Hepatocyte (in vitro differentiated cells): ENCODE measurements at regions not wholly inside any gene's neighbourhood (a gene's known extent, or its start where the extent isn't known, plus 50 kb on each side); places are given as distances from the start of the nearest gene placed in this dataset.

Experiments used
- DNase-seq: peaks from one replicate; pipeline ENCODE4 v3.0.0-alpha.2; 2016; ENCODE audit warnings: low spot score
- H2AFZ ChIP-seq: fragments of 200-600 bp; sonication (generic); 2 replicates; pipeline ENCODE4 v1.6.0; 2016; ENCODE audit warnings: antibody characterized with exemption, mild to moderate bottlenecking
- H3K27ac ChIP-seq: fragments of 200-600 bp; sonication (generic); 2 replicates; pipeline ENCODE4 v1.5.1; 2016; ENCODE audit warnings: mild to moderate bottlenecking
- H3K27me3 ChIP-seq: fragments of 200-600 bp; sonication (generic); 2 replicates; pipeline ENCODE4 v1.6.1; 2016
- H3K36me3 ChIP-seq: fragments of 200-600 bp; sonication (generic); replicated peaks from 2 replicates; pipeline ENCODE4 v1.5.1; 2016; ENCODE audit warnings: low read depth; ENCODE audit not compliant: insufficient read depth
- H3K4me1 ChIP-seq: fragments of 200-600 bp; sonication (generic); 2 replicates; pipeline ENCODE4 v1.5.1; 2016; ENCODE audit warnings: mild to moderate bottlenecking, moderate library complexity; ENCODE audit not compliant: insufficient read depth
- H3K4me2 ChIP-seq: fragments of 200-600 bp; sonication (generic); 2 replicates; pipeline ENCODE4 v1.6.0; 2016
- H3K4me3 ChIP-seq: fragments of 200-600 bp; sonication (generic); 2 replicates; pipeline ENCODE4 v1.5.1; 2016; ENCODE audit warnings: mild to moderate bottlenecking
- H3K79me2 ChIP-seq: fragments of 200-600 bp; sonication (generic); 2 replicates; pipeline ENCODE4 v1.6.0; 2017; ENCODE audit warnings: mild to moderate bottlenecking
- H3K9me2 ChIP-seq: fragments of 200-600 bp; sonication (generic); replicated peaks from 2 replicates; pipeline ENCODE4 v1.6.0; 2017; ENCODE audit warnings: mild to moderate bottlenecking; ENCODE audit not compliant: insufficient read depth
- H3K9me3 ChIP-seq: fragments of 200-600 bp; sonication (generic); 2 replicates; pipeline ENCODE4 v1.5.1; 2016; ENCODE audit warnings: low read depth, mild to moderate bottlenecking
- H4K20me1 ChIP-seq: fragments of 200-600 bp; sonication (generic); 2 replicates; pipeline ENCODE4 v1.6.0; 2016; ENCODE audit warnings: mild to moderate bottlenecking; ENCODE audit not compliant: insufficient read depth, poor library complexity, severe bottlenecking
- CTCF ChIP-seq: fragments of 200-600 bp; sonication (generic); IDR thresholded peaks from 2 replicates; pipeline ENCODE4 v1.5.1; 2016; ENCODE audit warnings: antibody characterized with exemption, mild to moderate bottlenecking; ENCODE audit not compliant: poor library complexity
- EZH2 ChIP-seq: fragments of 200-600 bp; sonication (generic); IDR thresholded peaks from 2 replicates; pipeline ENCODE4 v1.6.1; 2016; ENCODE audit warnings: antibody characterized with exemption, mild to moderate bottlenecking, borderline replicate concordance
- EZH2phosphoT487 ChIP-seq: fragments of 200-600 bp; sonication (generic); IDR thresholded peaks from one replicate; pipeline ENCODE4 v1.6.1; 2018; ENCODE audit warnings: antibody characterized with exemption, mild to moderate bottlenecking, low read depth, moderate library complexity; ENCODE audit not compliant: unreplicated experiment, severe bottlenecking
- WGBS: methylation state at CpG from one replicate; pipeline ENCODE4 v1.1.6; 2016; ENCODE audit warnings: low lambda C conversion rate; ENCODE audit errors: missing lambda C conversion rate; 5-methylcytosine and 5-hydroxymethylcytosine counted together

DNA sequence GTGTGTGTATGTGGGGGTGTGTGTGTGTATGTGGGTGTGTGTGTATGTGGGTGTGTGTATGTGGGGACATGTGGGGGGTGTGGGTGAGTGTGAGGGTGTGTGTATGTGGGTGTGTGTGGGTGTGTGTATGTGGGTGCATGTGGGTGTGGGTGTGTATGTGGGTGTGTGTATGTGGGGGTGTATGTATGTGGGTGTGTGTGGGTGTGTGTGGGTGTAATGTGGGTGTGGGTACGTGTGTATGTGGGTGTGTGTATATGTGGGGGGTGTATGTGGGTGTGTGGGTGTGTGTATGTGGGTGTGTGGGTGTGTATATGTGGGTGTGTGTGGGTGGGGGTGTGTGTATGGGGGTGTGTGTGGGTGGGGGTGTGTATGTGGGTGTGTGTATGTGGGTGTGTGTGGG, 106.7 kb downstream of the SPATA19 start:
- Histone ChIP-seq H3K9me3 (no peaks in the 10 kb centered on the region), H3K4me2 (no peak overlapping the region), H3K4me3 (no peak overlapping the region), H4K20me1 (no peaks in the 10 kb centered on the region), H3K9me2 (no peaks in the 10 kb centered on the region), H3K36me3 (no peaks in the 10 kb centered on the region), H3K27ac (no peak overlapping the region), H2AFZ (no peak overlapping the region), H3K27me3 (no peaks in the 10 kb centered on the region), H3K79me2 (no peaks in the 10 kb centered on the region), H3K4me1 (no peaks in the 10 kb centered on the region)
- WGBS: no CpG with 5 or more reads among the region's 1 CpG
- no peak for DNase-seq
- no peak for TF ChIP-seq EZH2
- no peak for TF ChIP-seq CTCF
- no peak for TF ChIP-seq EZH2phosphoT487

DNA sequence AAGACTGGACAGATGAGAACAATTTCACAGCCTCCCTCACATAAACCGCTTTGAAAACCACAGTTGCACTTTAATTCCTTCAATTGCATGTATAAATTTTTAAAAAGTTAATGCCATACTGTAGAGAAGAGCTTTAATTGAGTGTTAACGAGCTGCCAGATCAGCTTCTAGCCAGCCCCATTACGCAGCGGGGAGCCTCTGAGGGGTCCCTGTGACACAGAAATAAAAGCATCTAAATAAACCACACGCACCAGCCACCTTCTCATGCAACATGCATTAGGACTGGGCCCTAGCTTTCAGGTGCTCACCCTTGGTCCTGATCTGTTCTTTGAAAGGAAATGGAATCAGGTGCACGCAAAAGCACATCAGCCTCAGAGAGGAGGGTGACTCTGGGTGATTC, 111.7 kb downstream of the SPATA19 start:
- no peak for DNase-seq
- no peak overlapping the region for H3K4me2 ChIP-seq

DNA sequence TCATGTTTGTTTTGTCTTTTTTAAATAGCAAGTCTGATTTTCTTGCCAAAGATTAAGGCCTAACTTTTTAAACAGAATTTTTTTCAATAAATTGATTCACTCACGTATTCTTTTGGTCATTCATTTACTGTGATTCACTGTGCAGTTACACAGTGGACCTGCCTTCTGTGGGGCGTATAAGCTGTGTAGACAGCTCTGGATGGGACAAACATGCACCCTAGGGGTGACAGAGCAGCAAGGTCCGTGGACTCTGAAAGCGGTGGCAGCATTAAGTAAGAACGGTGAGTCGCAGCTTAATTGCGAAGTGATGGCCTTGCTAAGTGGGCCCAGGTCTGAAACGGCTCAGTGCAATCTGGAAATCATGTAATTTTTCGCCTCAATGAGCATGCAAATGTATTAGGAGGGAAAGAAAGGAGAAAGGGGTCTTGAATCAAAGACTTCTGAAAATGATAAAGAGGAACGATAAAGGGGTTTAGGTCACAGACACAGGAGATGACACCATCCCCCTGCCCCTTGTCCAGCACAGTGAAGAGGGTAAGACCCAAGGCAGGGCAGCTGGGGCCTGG, 113.1 kb downstream of the SPATA19 start:
- 82% methylated on average over 10 of the region's 10 CpGs for WGBS
- no peaks in the 10 kb centered on the region for H4K20me1 ChIP-seq
- no peak for DNase-seq

More for the DNA sequence above, 111.7 kb downstream of the SPATA19 start:
- TF ChIP-seq CTCF (no peak), EZH2phosphoT487 (no peak), EZH2 (no peak)
- Histone ChIP-seq H3K36me3 (no peaks in the 10 kb centered on the region), H3K9me2 (no peaks in the 10 kb centered on the region), H3K9me3 (no peaks in the 10 kb centered on the region), H2AFZ (no peak overlapping the region), H3K4me1 (no peaks in the 10 kb centered on the region), H3K27ac (no peak overlapping the region), H3K79me2 (no peaks in the 10 kb centered on the region), H3K27me3 (no peaks in the 10 kb centered on the region), H3K4me3 (no peak overlapping the region), H4K20me1 (no peaks in the 10 kb centered on the region)
- 71% methylated on average over 6 of the region's 6 CpGs for WGBS

More for the DNA sequence above, 113.1 kb downstream of the SPATA19 start:
- Histone ChIP-seq H3K79me2 (no peaks in the 10 kb centered on the region), H3K27me3 (no peaks in the 10 kb centered on the region), H3K9me2 (no peaks in the 10 kb centered on the region), H3K4me1 (no peaks in the 10 kb centered on the region), H3K4me2 (no peak overlapping the region), H3K4me3 (no peak overlapping the region), H3K27ac (no peak overlapping the region), H3K36me3 (no peaks in the 10 kb centered on the region), H2AFZ (no peak overlapping the region), H3K9me3 (no peaks in the 10 kb centered on the region)
- no peak for TF ChIP-seq EZH2phosphoT487
- TF ChIP-seq CTCF: no peak
- no peak for TF ChIP-seq EZH2
